HT1080 (cell line): ENCODE measurements at regions not wholly inside any gene's neighbourhood (a gene's known extent, or its start where the extent isn't known, plus 50 kb on each side); places are given as distances from the start of the nearest gene placed in this dataset.
"Not testable (repeated sequence)": the region's sequence is repeated elsewhere in the genome, so short reads cannot be mapped to it uniquely, and the experiment has no call there.

Experiments used
- DNase-seq: peaks from one replicate; pipeline ENCODE4 v3.0.0-alpha.2; 2015; ENCODE audit warnings: low read depth

- DNase-seq, result no peak
Observed at GRCh38 chr5:17326600-17327037, 109.2 kb downstream of the BASP1 start.

- DNase-seq, result no peak
Observed at GRCh38 chr5:17327048-17327625, 109.7 kb downstream of the BASP1 start.

GRCh38 chr5:17329571-17329970, 112.1 kb downstream of the BASP1 start:
- DNase-seq, result no peak

DNA sequence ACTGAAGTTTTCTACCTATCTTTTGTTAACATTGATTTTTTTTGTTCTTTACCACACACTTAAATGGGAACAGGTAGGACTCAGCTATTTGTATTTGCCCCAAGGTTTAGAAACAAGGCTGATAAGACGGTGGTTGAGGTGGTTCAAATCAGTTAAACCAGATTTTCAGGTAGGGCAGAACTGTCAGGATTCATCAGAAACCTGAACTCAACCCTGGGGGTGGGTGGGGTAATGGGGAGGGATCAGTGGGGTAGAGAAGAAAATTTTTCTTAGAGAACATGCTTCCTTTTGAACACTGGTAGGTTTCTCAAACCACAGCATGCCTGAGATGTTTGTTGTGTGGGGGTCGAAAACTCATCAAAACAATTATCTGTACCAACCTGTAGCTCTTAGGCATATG, 113.0 kb downstream of the BASP1 start:
- DNase-seq, result no peak

- no peak for DNase-seq
Observed at GRCh38 chr5:17331651-17332050, 114.2 kb downstream of the BASP1 start.

DNA sequence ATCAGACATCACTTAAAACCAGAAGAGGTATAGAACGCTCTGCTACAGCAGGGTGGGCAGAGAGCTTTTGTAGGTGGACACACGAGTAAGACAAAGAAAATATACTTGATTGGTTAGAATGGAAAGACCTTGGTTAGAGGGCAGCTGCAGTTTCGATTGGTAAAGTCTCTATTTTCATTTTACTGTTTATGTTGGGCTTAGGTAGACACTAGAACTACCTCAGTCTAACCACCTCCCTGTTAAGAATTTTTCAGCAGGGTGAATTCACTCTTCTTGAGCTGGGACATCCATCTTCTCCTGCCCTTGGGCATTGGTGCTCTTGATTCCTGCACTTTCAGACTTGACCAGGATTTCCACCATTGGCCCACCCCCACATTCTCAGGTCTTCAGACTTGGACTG, 116.3 kb downstream of the BASP1 start:
- DNase-seq, result no peak

GRCh38 chr5:17336054-17336453, 118.6 kb downstream of the BASP1 start:
- no peak for DNase-seq

DNA sequence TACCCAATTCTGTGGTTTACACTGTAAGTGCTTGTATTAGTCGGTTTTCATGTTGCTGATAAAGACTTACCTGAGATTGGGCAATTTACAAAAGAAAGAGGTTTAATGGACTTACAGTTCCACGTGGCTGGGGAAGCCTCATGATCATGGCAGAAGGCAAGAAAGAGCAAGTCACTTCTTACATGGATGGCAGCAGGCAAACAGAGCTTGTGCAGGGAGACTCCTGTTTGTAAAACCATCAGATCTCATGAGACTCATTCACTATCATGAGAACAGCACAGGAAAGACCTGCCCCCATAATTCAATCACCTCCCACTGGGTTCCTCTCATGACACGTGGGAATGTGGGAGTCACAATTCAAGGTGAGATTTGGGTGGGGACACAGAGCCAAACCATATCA, 119.3 kb downstream of the BASP1 start:
- DNase-seq, result not testable (repeated sequence)

DNA sequence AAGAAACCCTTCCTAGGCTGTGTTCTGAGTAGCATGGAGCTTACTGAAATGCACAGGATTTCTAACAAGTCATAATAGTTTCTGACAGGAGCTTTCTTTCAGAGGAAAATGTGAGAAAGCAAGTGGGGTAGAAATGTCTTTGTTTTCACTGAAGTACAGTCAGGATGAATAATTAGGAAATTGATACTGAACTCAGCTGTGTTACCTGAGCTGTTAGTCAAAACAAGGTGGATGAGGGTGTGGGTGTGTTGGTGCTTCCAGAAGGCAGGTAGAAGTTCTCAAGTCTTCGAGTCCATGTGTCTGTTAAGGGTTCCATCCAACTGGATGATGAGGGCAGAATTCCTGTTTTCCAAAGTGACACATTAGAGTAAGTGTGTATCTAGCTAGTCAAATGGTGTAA, 122.4 kb downstream of the BASP1 start:
- no peak for DNase-seq

DNA sequence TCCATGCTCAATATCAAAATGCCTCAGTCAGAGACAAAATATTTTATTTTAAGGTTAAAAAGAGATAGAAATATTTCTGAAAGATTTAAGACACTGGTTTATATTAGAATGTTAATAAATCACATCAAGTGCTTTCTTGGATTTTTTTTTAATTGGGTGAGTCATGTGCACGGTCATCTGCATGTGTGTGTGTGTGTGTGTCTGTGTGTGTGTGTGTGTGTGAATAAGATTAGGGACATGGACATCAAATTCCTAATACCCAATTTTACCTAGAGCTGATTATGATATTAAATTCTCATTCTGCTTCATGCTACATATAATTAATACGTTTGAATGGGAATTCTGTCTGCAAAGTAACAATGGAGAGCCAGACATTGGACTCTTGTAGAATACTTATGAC, 122.9 kb downstream of the BASP1 start:
- DNase-seq, result no peak

GRCh38 chr5:17340819-17341218, 123.4 kb downstream of the BASP1 start:
- no peak for DNase-seq

- peak; percentile 91 for DNase-seq
Observed at GRCh38 chr5:17343675-17344074, 126.2 kb downstream of the BASP1 start.

- no peak for DNase-seq
Observed at GRCh38 chr5:17346811-17347210, 129.4 kb downstream of the BASP1 start.

DNA sequence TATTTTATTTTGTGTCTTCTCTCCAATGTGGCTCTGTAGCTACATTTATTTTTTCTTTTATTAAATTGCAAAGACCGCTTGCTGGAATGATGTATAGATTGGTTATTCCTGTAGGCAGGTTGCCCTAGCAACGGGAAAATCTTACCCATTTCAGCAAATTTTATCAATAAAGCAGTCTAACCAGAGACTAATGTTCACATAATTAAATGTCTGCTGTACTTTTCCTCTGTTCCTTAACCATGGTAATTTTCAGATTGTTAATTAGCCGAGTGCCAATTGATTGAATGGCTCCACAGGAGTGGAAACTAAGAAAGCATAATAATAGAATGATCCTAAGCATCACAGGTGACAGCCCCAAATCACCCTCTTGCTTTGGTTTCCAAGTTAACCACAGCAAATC, 134.8 kb downstream of the BASP1 start:
- DNase-seq, result no peak

DNA sequence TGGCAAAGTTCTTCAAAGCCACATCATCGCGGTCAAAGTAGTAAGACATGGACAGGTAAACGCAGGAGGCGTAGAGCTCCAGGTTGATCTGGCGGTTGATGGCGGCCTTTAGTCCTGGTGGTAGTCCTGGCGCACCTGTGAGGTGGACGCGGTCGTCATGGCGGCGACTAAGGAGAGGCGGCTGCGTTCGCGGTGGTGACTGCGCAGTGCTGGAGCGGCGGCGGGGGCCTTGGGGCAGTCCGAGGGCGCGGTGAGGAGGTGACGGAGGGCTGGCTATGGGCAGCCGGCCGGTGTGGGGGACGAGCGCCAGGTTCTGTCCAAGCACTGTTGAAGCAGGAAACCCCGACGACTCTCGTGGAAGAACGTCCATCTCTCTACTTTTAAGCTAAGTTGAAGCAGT, 136.8 kb downstream of the BASP1 start:
- DNase-seq, result no peak

- peak; percentile 95 for DNase-seq
Observed at GRCh38 chr5:17355586-17356346, 138.3 kb downstream of the BASP1 start.

GRCh38 chr5:17356551-17356950, 139.1 kb downstream of the BASP1 start:
- DNase-seq, result no peak

DNA sequence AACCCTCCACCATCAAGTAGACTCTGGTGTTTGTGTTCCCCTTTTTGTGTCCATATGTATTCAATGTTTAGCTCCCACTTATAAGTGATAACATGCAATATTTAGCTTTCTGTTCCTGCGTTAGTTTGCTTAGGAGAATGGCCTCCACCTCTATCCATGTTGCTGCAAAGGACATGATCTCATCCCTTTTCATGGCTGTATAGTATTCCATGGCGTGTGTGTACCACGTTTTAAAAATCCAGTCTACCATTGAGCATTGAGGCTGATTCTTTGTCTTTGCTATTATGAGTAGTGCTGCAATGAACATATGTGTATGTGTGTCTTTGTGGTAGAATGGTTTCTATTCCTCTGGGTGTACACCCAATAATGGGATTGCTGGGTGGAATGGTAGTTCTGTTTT, 140.1 kb downstream of the BASP1 start:
- no peak for DNase-seq

GRCh38 chr5:17358031-17358430, 140.0 kb upstream of the TAF11L2 start:
- no peak for DNase-seq

DNA sequence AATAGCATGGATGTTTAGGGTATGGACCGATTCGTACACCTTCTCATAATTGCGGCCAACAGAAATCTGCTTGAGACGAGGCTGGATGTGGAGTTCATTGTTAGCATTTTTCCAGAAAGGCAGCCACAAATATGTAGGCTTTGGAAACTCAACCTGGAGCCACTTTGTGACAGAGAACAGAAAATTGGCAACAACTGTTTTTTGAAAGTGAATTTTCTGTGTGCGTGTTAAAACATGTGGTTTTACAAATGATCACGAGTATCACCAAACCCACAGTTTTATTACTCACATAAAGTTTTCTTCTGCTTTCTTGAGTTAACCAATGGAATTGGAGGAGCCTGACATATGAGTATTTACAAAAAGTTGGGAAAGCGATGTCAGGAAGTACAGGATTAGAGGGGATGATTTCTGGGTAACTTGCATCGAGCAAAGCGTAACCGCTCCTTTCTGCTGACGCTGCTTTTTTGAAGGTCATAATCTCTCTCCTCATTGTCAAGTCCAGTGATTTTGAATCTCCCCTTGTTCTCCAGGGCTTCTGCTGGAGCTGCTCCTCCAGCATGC, 138.5 kb upstream of the TAF11L2 start:
- no peak for DNase-seq

- DNase-seq, result no peak
Observed at GRCh38 chr5:17360879-17361278, 137.2 kb upstream of the TAF11L2 start.

DNA sequence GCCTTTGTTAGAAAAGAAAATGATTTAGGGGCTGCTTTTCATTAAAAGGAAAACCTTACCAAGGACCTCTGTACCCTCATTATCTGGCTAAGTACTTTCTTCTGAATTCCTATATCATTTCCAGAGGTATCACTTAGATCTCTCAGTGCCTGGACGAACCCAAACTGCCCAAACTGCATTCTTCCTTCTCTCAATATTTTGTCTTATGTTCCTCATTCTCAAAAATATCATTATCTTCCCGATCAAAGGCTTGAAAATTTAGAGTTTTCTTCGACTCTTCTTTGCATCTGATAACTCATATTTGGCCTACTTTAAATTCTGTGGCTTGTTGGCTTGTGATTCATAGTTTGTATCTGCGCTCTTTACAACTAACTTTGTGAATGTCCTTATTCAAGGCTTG, 136.7 kb upstream of the TAF11L2 start:
- no peak for DNase-seq
